ENCODE measurements at regions not wholly inside any gene's neighbourhood (a gene's known extent, or its start where the extent isn't known, plus 50 kb on each side); places are given as distances from the start of the nearest gene placed in this dataset.
"Not testable (repeated sequence)": the region's sequence is repeated elsewhere in the genome, so short reads cannot be mapped to it uniquely, and the experiment has no call there.

GRCh38 chr5:167853421-167853820 lies 438.0 kb upstream of the WWC1 start:
- intact Hi-C loops (cut with DNase I) = no loop called here
- DNase-seq = no peak

GRCh38 chr5:167855818-167856217 lies 435.6 kb upstream of the WWC1 start:
- TF ChIP-seq CTCF (IDR thresholded peaks at IDR 0.05) = no peak
- intact Hi-C loops (cut with DNase I) = no loop called here
- DNase-seq (no peak), ATAC-seq (no peak)
- Histone ChIP-seq H3K9me3 (no peaks in the 10 kb centered on the region), H3K4me3 (no peak overlapping the region), H3K27ac (no peak overlapping the region), H3K27me3 (no peaks in the 10 kb centered on the region), H3K36me3 (no peaks in the 10 kb centered on the region), H3K4me1 (no peaks in the 10 kb centered on the region)

More at GRCh38 chr5:167853421-167853820, 438.0 kb upstream of the WWC1 start:
- no peaks in the 10 kb centered on the region for H3K9me3 ChIP-seq
- TF ChIP-seq CTCF (IDR thresholded peaks at IDR 0.05) = no peak
- no peaks in the 10 kb centered on the region for H3K36me3 ChIP-seq
- no peak for ATAC-seq
- no peak overlapping the region for H3K4me3 ChIP-seq
- no peak overlapping the region for H3K27ac ChIP-seq
- H3K4me1 ChIP-seq = no peaks in the 10 kb centered on the region
- H3K27me3 ChIP-seq = no peaks in the 10 kb centered on the region

- Histone ChIP-seq H3K27ac (no peak overlapping the region), H3K36me3 (no peaks in the 10 kb centered on the region), H3K9me3 (no peaks in the 10 kb centered on the region), H3K4me3 (no peak overlapping the region), H3K27me3 (no peaks in the 10 kb centered on the region), H3K4me1 (no peaks in the 10 kb centered on the region)
- intact Hi-C loops (cut with DNase I) = no loop called here
- TF ChIP-seq CTCF (IDR thresholded peaks at IDR 0.05) = no peak
- ATAC-seq (no peak), DNase-seq (no peak)
These were observed 434.1 kb upstream of the WWC1 start for GRCh38 chr5:167857321-167857720.

GRCh38 chr5:167858186-167858855 lies 433.1 kb upstream of the WWC1 start:
- DNase-seq; H3K27ac ChIP-seq; H3K4me1 ChIP-seq; intact Hi-C loops (cut with DNase I); H3K9me3 ChIP-seq; ATAC-seq; H3K27me3 ChIP-seq; H3K4me3 ChIP-seq; H3K36me3 ChIP-seq: not testable (repeated sequence)

GRCh38 chr5:167861129-167861927 lies 430.1 kb upstream of the WWC1 start:
- Histone ChIP-seq H3K9me3 (no peaks in the 10 kb centered on the region), H3K36me3 (no peaks in the 10 kb centered on the region), H3K4me1 (no peaks in the 10 kb centered on the region), H3K4me3 (no peak overlapping the region), H3K27me3 (no peaks in the 10 kb centered on the region), H3K27ac (no peak overlapping the region)
- ATAC-seq = no peak
- no peak for DNase-seq
- TF ChIP-seq CTCF (IDR thresholded peaks at IDR 0.05) = no peak
- intact Hi-C loops (cut with DNase I) = no loop called here

GRCh38 chr5:167861928-167862426 lies 429.5 kb upstream of the WWC1 start:
- Histone ChIP-seq H3K4me3 (no peak overlapping the region), H3K27me3 (no peaks in the 10 kb centered on the region), H3K27ac (no peak overlapping the region), H3K9me3 (no peaks in the 10 kb centered on the region), H3K4me1 (no peaks in the 10 kb centered on the region), H3K36me3 (no peaks in the 10 kb centered on the region)
- intact Hi-C loops (cut with DNase I) = no loop called here
- DNase-seq (no peak), ATAC-seq (no peak)
- no peak for TF ChIP-seq CTCF (IDR thresholded peaks at IDR 0.05)

Data from upper lobe of right lung (tissue), 1 donor.